ENCODE measurements at regions not wholly inside any gene's neighbourhood (a gene's known extent, or its start where the extent isn't known, plus 50 kb on each side); places are given as distances from the start of the nearest gene placed in this dataset.
"Not testable (repeated sequence)": the region's sequence is repeated elsewhere in the genome, so short reads cannot be mapped to it uniquely, and the experiment has no call there.

DNA sequence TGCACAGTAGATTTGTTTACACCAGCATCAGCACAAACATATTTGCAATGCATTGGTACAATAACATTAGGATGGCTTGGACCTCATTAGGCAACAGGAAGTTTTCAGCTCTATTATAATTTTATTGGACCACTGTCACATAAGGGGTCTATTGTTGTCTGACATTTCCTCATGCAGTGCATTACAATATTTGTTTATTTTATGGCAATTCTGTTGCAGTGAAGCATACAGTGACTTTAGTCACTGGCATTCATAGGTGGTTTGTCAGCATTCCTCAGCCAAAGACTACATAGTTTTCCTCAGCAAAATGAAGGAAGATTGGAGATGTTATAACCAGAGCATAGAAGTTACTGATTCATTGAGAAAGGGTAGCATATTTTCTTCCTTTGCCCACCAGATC is 1732.9 kb downstream of the PCDH9 start:
- FAIRE-seq: no peak
- H3K27ac ChIP-seq (ENCODE audit: control insufficient read depth, insufficient read depth): no peak overlapping the region
- TF ChIP-seq, protein P1, sequence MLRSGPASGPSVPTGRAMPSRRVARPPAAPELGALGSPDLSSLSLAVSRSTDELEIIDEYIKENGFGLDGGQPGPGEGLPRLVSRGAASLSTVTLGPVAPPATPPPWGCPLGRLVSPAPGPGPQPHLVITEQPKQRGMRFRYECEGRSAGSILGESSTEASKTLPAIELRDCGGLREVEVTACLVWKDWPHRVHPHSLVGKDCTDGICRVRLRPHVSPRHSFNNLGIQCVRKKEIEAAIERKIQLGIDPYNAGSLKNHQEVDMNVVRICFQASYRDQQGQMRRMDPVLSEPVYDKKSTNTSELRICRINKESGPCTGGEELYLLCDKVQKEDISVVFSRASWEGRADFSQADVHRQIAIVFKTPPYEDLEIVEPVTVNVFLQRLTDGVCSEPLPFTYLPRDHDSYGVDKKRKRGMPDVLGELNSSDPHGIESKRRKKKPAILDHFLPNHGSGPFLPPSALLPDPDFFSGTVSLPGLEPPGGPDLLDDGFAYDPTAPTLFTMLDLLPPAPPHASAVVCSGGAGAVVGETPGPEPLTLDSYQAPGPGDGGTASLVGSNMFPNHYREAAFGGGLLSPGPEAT (IDR thresholded peaks at IDR 0.05; ENCODE audit: low read depth): no peak
- TF ChIP-seq RCOR1 (conservative IDR thresholded peaks at IDR 0.05; ENCODE audit: low read depth, low read length) (no peak), IKZF2 (IDR thresholded peaks at IDR 0.05) (no peak), ZNF384 (IDR thresholded peaks at IDR 0.05; ENCODE audit: borderline replicate concordance, low read depth, low read length) (no peak), CHD2 (IDR thresholded peaks at IDR 0.05; ENCODE audit: borderline replicate concordance, low read depth, low read length) (no peak), CBX5 (IDR thresholded peaks at IDR 0.05; ENCODE audit: low read depth) (no peak), SMAD1 (IDR thresholded peaks at IDR 0.05; ENCODE audit: low read depth, partially characterized antibody) (no peak), SPI1 (IDR thresholded peaks at IDR 0.05; ENCODE audit: borderline replicate concordance, insufficient read depth, low read depth, low read length) (no peak), SMARCA5 (IDR thresholded peaks at IDR 0.05) (no peak), ZZZ3 (IDR thresholded peaks at IDR 0.05; ENCODE audit: control insufficient read depth, insufficient read length, low read depth) (no peak), HDAC6 (IDR thresholded peaks at IDR 0.05; ENCODE audit: unreplicated experiment) (no peak), STAT1 (conservative IDR thresholded peaks at IDR 0.05) (no peak), CREB1 (IDR thresholded peaks at IDR 0.05; ENCODE audit: low read depth) (no peak)
- TF ChIP-seq, protein P2, sequence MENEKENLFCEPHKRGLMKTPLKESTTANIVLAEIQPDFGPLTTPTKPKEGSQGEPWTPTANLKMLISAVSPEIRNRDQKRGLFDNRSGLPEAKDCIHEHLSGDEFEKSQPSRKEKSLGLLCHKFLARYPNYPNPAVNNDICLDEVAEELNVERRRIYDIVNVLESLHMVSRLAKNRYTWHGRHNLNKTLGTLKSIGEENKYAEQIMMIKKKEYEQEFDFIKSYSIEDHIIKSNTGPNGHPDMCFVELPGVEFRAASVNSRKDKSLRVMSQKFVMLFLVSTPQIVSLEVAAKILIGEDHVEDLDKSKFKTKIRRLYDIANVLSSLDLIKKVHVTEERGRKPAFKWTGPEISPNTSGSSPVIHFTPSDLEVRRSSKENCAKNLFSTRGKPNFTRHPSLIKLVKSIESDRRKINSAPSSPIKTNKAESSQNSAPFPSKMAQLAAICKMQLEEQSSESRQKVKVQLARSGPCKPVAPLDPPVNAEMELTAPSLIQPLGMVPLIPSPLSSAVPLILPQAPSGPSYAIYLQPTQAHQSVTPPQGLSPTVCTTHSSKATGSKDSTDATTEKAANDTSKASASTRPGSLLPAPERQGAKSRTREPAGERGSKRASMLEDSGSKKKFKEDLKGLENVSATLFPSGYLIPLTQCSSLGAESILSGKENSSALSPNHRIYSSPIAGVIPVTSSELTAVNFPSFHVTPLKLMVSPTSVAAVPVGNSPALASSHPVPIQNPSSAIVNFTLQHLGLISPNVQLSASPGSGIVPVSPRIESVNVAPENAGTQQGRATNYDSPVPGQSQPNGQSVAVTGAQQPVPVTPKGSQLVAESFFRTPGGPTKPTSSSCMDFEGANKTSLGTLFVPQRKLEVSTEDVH (IDR thresholded peaks at IDR 0.05; ENCODE audit: low read depth, partially characterized antibody): no peak
- H3K4me2 ChIP-seq (ENCODE audit: control insufficient read depth, insufficient read depth): no peak overlapping the region
- RAD21 ChIA-PET (ENCODE audit: unreplicated experiment): no interaction called here
- no peak overlapping the region for H2AFZ ChIP-seq (ENCODE audit: control insufficient read depth, low read depth, low read length)
- ATAC-seq: no peak
- H3K36me3 ChIP-seq (ENCODE audit: control insufficient read depth in 2 of 2, insufficient read depth in 2 of 2, low read length in 1 of 2): no peaks in the 10 kb centered on the region
- intact Hi-C loops (cut with micrococcal nuclease; ENCODE audit: unreplicated experiment): no loop called here
- H3K79me2 ChIP-seq (ENCODE audit: control insufficient read depth, insufficient read depth, low read length): no peaks in the 10 kb centered on the region
- CTCF ChIA-PET: no interaction called here
- H3K4me3 ChIP-seq: no peak overlapping the region
- POLR2A ChIA-PET: no interaction called here
- H3K4me1 ChIP-seq (ENCODE audit: control insufficient read depth, insufficient read depth, low read length): no peaks in the 10 kb centered on the region
- H3K27me3 ChIP-seq (replicated peaks in 1 of 2; ENCODE audit: control insufficient read depth in 2 of 2, insufficient read depth in 2 of 2, low read length in 1 of 2): no peaks in the 10 kb centered on the region
- no peaks in the 10 kb centered on the region for H4K20me1 ChIP-seq (ENCODE audit: control insufficient read depth, insufficient read depth)
- BruUV-seq (replicated peaks): no TSS peak
- DNase-seq (ENCODE audit: low read depth, low spot score): no peak
- no peaks in the 10 kb centered on the region for H3K9me3 ChIP-seq (replicated peaks; ENCODE audit: control insufficient read depth, insufficient read depth, low read length)
- no peak overlapping the region for H3K9ac ChIP-seq (ENCODE audit: control insufficient read depth, insufficient read depth, low read length)
- SMC1A ChIA-PET (ENCODE audit: uncharacterized antibody, unreplicated experiment): interaction anchor here (0.9 to 1.5 kb wide), 2 partner anchors 9 to 11 kb away, joined by 3 to 4 read pairs; no protein-coding TSS in a partner anchor
- in situ Hi-C loops (cut with MboI): no loop called here

DNA sequence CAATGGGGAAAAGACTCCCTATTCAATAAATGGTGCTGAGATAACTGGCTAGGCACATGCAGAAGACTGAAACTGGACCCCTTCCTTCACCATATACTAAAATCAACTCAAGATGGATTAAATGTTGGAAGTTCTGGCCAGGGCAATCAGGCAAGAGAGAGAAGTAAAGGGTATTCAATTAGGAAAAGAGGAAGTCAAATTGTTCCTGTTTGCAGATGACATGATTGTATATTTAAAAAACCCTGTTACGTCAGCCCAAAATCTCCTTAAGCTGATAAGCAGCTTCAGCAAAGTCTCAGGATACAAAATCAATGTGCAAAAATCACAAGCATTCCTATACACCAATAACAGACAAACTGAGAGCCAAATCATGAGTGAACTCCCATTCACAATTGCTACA is 1739.4 kb downstream of the PCDH9 start:
- H3K9me3 ChIP-seq (replicated peaks; ENCODE audit: control insufficient read depth, insufficient read depth, low read length); H3K9ac ChIP-seq (ENCODE audit: control insufficient read depth, insufficient read depth, low read length); H3K36me3 ChIP-seq (ENCODE audit: control insufficient read depth in 2 of 2, insufficient read depth in 2 of 2, low read length in 1 of 2); DNase-seq (ENCODE audit: low read depth, low spot score); H3K4me3 ChIP-seq; H3K27me3 ChIP-seq (replicated peaks in 1 of 2; ENCODE audit: control insufficient read depth in 2 of 2, insufficient read depth in 2 of 2, low read length in 1 of 2); ATAC-seq; RAD21 ChIA-PET (ENCODE audit: unreplicated experiment); intact Hi-C loops (cut with micrococcal nuclease; ENCODE audit: unreplicated experiment); FAIRE-seq; H3K79me2 ChIP-seq (ENCODE audit: control insufficient read depth, insufficient read depth, low read length); SMC1A ChIA-PET (ENCODE audit: uncharacterized antibody, unreplicated experiment); CTCF ChIA-PET; POLR2A ChIA-PET; BruUV-seq (replicated peaks); H2AFZ ChIP-seq (ENCODE audit: control insufficient read depth, low read depth, low read length); H3K4me2 ChIP-seq (ENCODE audit: control insufficient read depth, insufficient read depth); H3K4me1 ChIP-seq (ENCODE audit: control insufficient read depth, insufficient read depth, low read length); in situ Hi-C loops (cut with MboI); H4K20me1 ChIP-seq (ENCODE audit: control insufficient read depth, insufficient read depth); H3K27ac ChIP-seq (ENCODE audit: control insufficient read depth, insufficient read depth): not testable (repeated sequence)
- 19% methylated on average over 1 of the region's 1 CpG for WGBS (ENCODE audit: insufficient coverage, insufficient replicate concordance, low lambda C conversion rate, missing lambda C conversion rate)
